MCF 10A (cell line): ENCODE measurements at regions not wholly inside any gene's neighbourhood (a gene's known extent, or its start where the extent isn't known, plus 50 kb on each side); places are given as distances from the start of the nearest gene placed in this dataset.
"Not testable (repeated sequence)": the region's sequence is repeated elsewhere in the genome, so short reads cannot be mapped to it uniquely, and the experiment has no call there.

Source experiments
- BruUV-seq: library from RNA; stranded (reverse); fragments of 400-500 nt; replicated peaks from 2 replicates; lab custom pipeline; 2021; lab: Mats Ljungman, UMichigan
- CTCF ChIA-PET: fragments of 300-600 bp; sonication (Branson Sonifier 250); formaldehyde crosslinking; extraction: SDS; loops from one replicate; lab custom pipeline; 2021; ENCODE audit warnings: antibody characterized with exemption, inconsistent platforms; lab: Yijun Ruan, JAX
- POLR2A ChIA-PET: fragments of 300-600, 350-650 bp; sonication (Branson Sonifier 250); formaldehyde crosslinking; extraction: SDS; loops from one replicate; lab custom pipeline; 2020; ENCODE audit warnings: antibody characterized with exemption, inconsistent platforms; lab: Yijun Ruan, JAX
- DNase-seq: peaks from one replicate; pipeline ENCODE4 v3.0.0-alpha.2; 2018; ENCODE audit not compliant: unreplicated experiment
- H3K27ac Mint-ChIP-seq: one replicate; pipeline ENCODE4 v1.8.0; 2022; ENCODE audit warnings: mild to moderate bottlenecking, low read depth, mixed read lengths; ENCODE audit not compliant: unreplicated experiment
- H3K27me3 Mint-ChIP-seq: one replicate; pipeline ENCODE4 v1.8.0; 2022; ENCODE audit warnings: mixed read lengths; ENCODE audit not compliant: insufficient read depth, unreplicated experiment
- H3K36me3 Mint-ChIP-seq: one replicate; pipeline ENCODE4 v1.8.0; 2022; ENCODE audit warnings: mild to moderate bottlenecking, moderate library complexity, mixed read lengths; ENCODE audit not compliant: insufficient read depth, unreplicated experiment
- H3K4me1 Mint-ChIP-seq: one replicate; pipeline ENCODE4 v1.8.0; 2022; ENCODE audit warnings: mixed read lengths; ENCODE audit not compliant: insufficient read depth, unreplicated experiment
- H3K4me3 Mint-ChIP-seq: one replicate; pipeline ENCODE4 v1.8.0; 2022; ENCODE audit warnings: mild to moderate bottlenecking, moderate library complexity, mixed read lengths; ENCODE audit not compliant: unreplicated experiment
- H3K9me3 Mint-ChIP-seq: one replicate; pipeline ENCODE4 v1.8.0; 2022; ENCODE audit warnings: mixed read lengths; ENCODE audit not compliant: unreplicated experiment
- intact Hi-C: fragments of 100-400 bp; cut with micrococcal nuclease; formaldehyde crosslinking; loops from 2 replicates; pipeline ENCODE4 v1.14.1; 2022
- TF ChIP-seq, protein P1 (sequence below): fragments of 200-600 bp; IDR thresholded peaks from one replicate; pipeline ENCODE4 v1.8.0; 2022; ENCODE audit warnings: antibody characterized with exemption, mild to moderate bottlenecking; ENCODE audit not compliant: unreplicated experiment

DNA sequence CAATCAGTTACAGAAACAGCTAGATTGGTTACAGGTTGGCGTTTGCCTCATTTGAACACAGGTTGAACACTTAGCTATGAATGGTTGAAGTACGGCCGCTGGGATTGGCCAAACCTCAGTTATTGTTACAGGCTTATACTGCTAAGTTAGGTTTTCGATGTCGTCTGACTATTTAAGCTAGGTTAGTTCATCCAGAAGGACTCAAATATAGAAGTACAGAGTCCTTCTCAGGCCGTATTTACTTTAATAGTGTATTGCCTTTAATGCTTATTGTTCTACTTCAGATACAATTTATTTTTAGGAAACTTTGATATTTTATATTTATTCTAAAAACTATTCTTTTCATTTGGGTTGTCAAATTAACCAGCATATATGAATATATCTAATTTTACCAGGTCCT lies 334.7 kb downstream of the FAT4 start:
- peaks cover 5% of the 10 kb centered on the region for H3K4me1 Mint-ChIP-seq
- no peak for DNase-seq
- POLR2A ChIA-PET = no interaction called here
- BruUV-seq = no TSS peak
- no peak overlapping the region for H3K27ac Mint-ChIP-seq
- TF ChIP-seq, protein P1, sequence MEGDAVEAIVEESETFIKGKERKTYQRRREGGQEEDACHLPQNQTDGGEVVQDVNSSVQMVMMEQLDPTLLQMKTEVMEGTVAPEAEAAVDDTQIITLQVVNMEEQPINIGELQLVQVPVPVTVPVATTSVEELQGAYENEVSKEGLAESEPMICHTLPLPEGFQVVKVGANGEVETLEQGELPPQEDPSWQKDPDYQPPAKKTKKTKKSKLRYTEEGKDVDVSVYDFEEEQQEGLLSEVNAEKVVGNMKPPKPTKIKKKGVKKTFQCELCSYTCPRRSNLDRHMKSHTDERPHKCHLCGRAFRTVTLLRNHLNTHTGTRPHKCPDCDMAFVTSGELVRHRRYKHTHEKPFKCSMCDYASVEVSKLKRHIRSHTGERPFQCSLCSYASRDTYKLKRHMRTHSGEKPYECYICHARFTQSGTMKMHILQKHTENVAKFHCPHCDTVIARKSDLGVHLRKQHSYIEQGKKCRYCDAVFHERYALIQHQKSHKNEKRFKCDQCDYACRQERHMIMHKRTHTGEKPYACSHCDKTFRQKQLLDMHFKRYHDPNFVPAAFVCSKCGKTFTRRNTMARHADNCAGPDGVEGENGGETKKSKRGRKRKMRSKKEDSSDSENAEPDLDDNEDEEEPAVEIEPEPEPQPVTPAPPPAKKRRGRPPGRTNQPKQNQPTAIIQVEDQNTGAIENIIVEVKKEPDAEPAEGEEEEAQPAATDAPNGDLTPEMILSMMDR = no peak
- no peaks in the 10 kb centered on the region for H3K36me3 Mint-ChIP-seq
- H3K27me3 Mint-ChIP-seq = no peaks in the 10 kb centered on the region
- H3K4me3 Mint-ChIP-seq = no peak overlapping the region
- H3K9me3 Mint-ChIP-seq = no peaks in the 10 kb centered on the region
- CTCF ChIA-PET = no interaction called here
- intact Hi-C loops = no loop called here

DNA sequence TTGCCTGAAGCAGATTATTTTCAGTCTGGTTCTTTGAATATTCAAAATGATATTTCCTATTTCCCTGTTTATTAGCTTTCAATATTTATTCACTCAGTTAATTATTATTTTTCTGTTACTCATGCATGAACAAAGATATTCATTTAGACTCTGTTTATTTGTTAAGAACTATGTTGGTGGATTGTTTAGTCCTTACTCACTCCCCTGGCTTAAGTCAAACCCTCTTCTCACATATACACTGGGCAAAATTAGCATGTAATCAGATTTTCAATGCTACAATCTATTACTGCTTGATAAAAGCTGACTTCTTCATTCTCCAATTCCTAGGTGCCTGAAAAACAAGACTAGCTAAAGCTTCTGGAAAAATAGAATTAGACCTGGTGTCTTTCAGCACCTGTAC lies 335.8 kb downstream of the FAT4 start:
- Mint-ChIP-seq H3K36me3 (no peaks in the 10 kb centered on the region), H3K27me3 (no peaks in the 10 kb centered on the region), H3K27ac (no peak overlapping the region), H3K4me3 (no peak overlapping the region), H3K4me1 (peaks cover 11% of the 10 kb centered on the region), H3K9me3 (no peaks in the 10 kb centered on the region)
- no peak for DNase-seq
- TF ChIP-seq, protein P1 = no peak
- POLR2A ChIA-PET = no interaction called here
- BruUV-seq = no TSS peak
- CTCF ChIA-PET = interaction anchor here (0.7 kb wide), 1 partner anchor 28 kb away, joined by 3 read pairs; no protein-coding TSS in a partner anchor
- intact Hi-C loops = no loop called here

DNA sequence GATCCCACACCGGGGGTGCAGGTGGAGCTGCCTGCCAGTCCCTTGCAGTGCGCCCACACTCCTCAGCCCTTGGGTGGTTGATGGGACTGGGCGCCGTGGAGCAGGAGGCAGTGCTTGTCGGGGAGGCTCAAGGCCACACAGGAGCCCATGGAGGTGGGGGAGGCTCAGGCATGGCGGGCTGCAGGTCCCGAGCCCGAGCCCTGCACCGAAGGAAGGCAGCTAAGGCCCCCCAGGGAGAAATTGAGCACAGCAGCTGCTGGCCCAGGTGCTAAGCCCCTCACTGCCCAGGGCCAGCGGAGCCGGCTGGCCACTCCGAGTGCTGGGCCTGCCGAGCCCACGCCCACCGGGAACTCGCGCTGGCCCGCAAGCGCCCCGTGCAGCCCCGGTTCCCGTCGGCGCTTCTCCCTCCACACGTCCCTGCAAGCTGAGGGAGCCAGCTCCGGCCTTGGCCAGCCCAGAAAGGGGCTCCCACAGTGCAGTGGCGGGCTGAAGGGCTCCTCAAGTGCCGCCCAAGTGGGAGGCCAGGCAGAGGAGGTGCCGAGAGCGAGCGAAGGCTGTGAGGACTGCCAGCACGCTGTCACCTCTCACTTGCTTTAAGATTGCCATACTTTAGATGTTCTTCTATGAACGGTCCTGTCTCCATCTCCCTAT lies 337.1 kb downstream of the FAT4 start:
- intact Hi-C loops, BruUV-seq, H3K27me3 Mint-ChIP-seq, H3K36me3 Mint-ChIP-seq, H3K9me3 Mint-ChIP-seq, DNase-seq, POLR2A ChIA-PET, H3K27ac Mint-ChIP-seq, H3K4me3 Mint-ChIP-seq: not testable (repeated sequence)
- CTCF ChIA-PET = interaction anchor here (1.0 kb wide), 1 partner anchor 16 kb away, joined by 3 read pairs; no protein-coding TSS in a partner anchor
- peaks cover 12% of the 10 kb centered on the region for H3K4me1 Mint-ChIP-seq

DNA sequence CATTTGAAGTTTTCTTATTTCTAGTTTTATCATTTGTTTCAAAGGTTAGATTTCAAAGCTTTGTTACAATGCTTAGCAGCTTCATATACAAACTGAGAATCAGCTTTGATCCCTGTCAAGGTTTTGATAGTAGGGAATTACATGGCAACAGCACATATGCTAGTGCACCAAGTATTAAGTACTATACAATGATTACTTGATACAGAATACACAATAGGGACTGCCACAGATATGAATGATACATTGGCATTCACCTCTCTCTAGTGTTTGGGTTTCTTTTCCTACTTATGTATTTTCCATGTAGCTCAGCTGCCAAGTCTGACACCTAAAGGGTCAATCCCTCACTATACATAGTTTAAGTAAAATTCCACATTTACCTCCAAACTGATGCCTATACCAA lies 344.0 kb downstream of the FAT4 start:
- no peak overlapping the region for H3K27ac Mint-ChIP-seq
- TF ChIP-seq, protein P1 = no peak
- H3K4me1 Mint-ChIP-seq = peaks cover 7% of the 10 kb centered on the region
- POLR2A ChIA-PET = no interaction called here
- BruUV-seq = no TSS peak
- no peak for DNase-seq
- H3K27me3 Mint-ChIP-seq = no peaks in the 10 kb centered on the region
- CTCF ChIA-PET = interaction anchor here (0.6 to 0.8 kb wide), 3 partner anchors 41 to 878 kb away, joined by 3 to 4 read pairs (median 4); no protein-coding TSS in a partner anchor
- no peaks in the 10 kb centered on the region for H3K9me3 Mint-ChIP-seq
- no peaks in the 10 kb centered on the region for H3K36me3 Mint-ChIP-seq
- H3K4me3 Mint-ChIP-seq = no peak overlapping the region
- intact Hi-C loops = no loop called here
